Mesodermal cell (in vitro differentiated cells): ENCODE measurements at regions not wholly inside any gene's neighbourhood (a gene's known extent, or its start where the extent isn't known, plus 50 kb on each side); places are given as distances from the start of the nearest gene placed in this dataset.
"Not testable (repeated sequence)": the region's sequence is repeated elsewhere in the genome, so short reads cannot be mapped to it uniquely, and the experiment has no call there.

ENCODE experiments used
- H3K27ac ChIP-seq: 2 replicates; pipeline ENCODE4 v1.7.0; 2013; ENCODE audit warnings: mild to moderate bottlenecking, low read depth, low read length, moderate library complexity; ENCODE audit not compliant: severe bottlenecking
- H3K36me3 ChIP-seq: 2 replicates; pipeline ENCODE4 v1.7.1; 2013; ENCODE audit warnings: mild to moderate bottlenecking, low read length, moderate library complexity; ENCODE audit not compliant: control insufficient read depth, insufficient read depth
- H3K4me1 ChIP-seq: one replicate; pipeline ENCODE4 v1.7.1; 2013; ENCODE audit warnings: mild to moderate bottlenecking, low read length; ENCODE audit not compliant: insufficient read depth, control insufficient read depth, poor library complexity, severe bottlenecking
- H3K4me3 ChIP-seq: 2 replicates; pipeline ENCODE4 v1.7.0; 2013; ENCODE audit warnings: low read length, control low read depth, mild to moderate bottlenecking; ENCODE audit not compliant: insufficient read depth, poor library complexity, severe bottlenecking; ENCODE audit errors: extremely low read depth
- H3K9me3 ChIP-seq: 2 replicates; pipeline ENCODE4 v1.7.1; 2013; ENCODE audit warnings: mild to moderate bottlenecking, low read length, moderate library complexity; ENCODE audit not compliant: control insufficient read depth
- WGBS, 2 experiments: methylation state at CpG; one replicate each; pipeline ENCODE4 v1.1.5; 2013; ENCODE audit warnings: missing lambda C conversion rate in 2 of 2; ENCODE audit not compliant: insufficient coverage in 2 of 2; 5-methylcytosine and 5-hydroxymethylcytosine counted together

- Histone ChIP-seq H3K27ac (no peak overlapping the region), H3K4me1 (peaks cover 48% of the 10 kb centered on the region)
- WGBS, 2 experiments: 95 to 97% methylated on average over 15 of the region's 16 CpGs
Measured at GRCh38 chr1:234768569-234769283, 158.7 kb upstream of the IRF2BP2 start.

DNA sequence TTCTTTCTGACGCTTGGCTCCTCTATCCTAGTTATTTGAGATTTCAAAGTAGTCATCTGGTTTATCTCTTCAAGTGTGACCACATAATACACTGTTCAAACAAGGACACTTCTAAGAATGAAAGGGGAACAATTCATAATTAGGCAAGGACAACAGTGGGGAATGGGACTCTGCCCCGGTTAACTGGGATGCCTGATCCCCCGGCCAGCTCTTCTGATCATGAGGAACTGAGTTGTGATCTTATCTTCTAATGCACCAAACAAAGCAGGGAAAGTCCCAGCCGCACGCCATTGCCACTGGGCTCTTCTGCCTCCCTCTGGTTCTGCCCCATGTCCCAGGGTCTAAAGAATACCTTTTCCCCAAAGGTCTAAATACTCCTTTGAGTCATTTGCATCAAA, 158.2 kb upstream of the IRF2BP2 start:
- no peak overlapping the region for H3K4me3 ChIP-seq
- H3K36me3 ChIP-seq: no peaks in the 10 kb centered on the region
- peaks cover 48% of the 10 kb centered on the region for H3K4me1 ChIP-seq
- 92 to 96% methylated on average over 2 to 3 of the region's 5 CpGs for WGBS, 2 experiments
- H3K27ac ChIP-seq: no peak overlapping the region
- H3K9me3 ChIP-seq: no peaks in the 10 kb centered on the region

More at GRCh38 chr1:234768569-234769283, 158.7 kb upstream of the IRF2BP2 start:
- no peaks in the 10 kb centered on the region for H3K36me3 ChIP-seq
- H3K9me3 ChIP-seq: peaks cover 2% of the 10 kb centered on the region
- no peak overlapping the region for H3K4me3 ChIP-seq

- Histone ChIP-seq H3K9me3 (no peaks in the 10 kb centered on the region), H3K4me3 (no peak overlapping the region), H3K27ac (no peak overlapping the region), H3K36me3 (no peaks in the 10 kb centered on the region), H3K4me1 (peaks cover 38% of the 10 kb centered on the region)
- WGBS, 2 experiments: 93% methylated on average over 1 of the region's 1 CpG
Measured at GRCh38 chr1:234765672-234766071, 155.7 kb upstream of the IRF2BP2 start.

DNA sequence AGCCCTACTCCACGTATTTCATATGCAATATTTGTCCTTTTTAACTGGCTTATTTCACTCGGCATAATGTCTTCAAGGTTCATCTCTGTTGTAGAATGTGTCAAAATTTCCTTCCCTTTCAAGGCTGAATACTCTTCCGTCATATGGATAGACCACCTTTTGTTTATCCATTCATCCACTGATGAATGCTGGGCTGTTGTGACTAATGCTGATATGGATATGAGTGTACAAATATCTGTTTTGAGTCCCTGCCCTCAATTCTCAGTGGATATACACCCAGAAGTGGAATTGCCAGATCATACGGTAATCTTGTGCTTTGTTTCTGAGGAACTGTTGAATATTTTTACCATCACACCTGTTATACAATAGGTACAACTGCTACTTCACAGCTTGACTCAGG, 155.2 kb upstream of the IRF2BP2 start:
- Histone ChIP-seq H3K36me3 (no peaks in the 10 kb centered on the region), H3K4me1 (peaks cover 38% of the 10 kb centered on the region), H3K9me3 (no peaks in the 10 kb centered on the region), H3K27ac (no peak overlapping the region), H3K4me3 (no peak overlapping the region)
- WGBS, 2 experiments: 71 to 83% methylated on average over 1 to 3 of the region's 4 CpGs

- 89 to 98% methylated on average over 7 to 8 of the region's 8 CpGs for WGBS, 2 experiments
- peaks cover 38% of the 10 kb centered on the region for H3K4me1 ChIP-seq
Measured at GRCh38 chr1:234763910-234764309, 153.9 kb upstream of the IRF2BP2 start.

DNA sequence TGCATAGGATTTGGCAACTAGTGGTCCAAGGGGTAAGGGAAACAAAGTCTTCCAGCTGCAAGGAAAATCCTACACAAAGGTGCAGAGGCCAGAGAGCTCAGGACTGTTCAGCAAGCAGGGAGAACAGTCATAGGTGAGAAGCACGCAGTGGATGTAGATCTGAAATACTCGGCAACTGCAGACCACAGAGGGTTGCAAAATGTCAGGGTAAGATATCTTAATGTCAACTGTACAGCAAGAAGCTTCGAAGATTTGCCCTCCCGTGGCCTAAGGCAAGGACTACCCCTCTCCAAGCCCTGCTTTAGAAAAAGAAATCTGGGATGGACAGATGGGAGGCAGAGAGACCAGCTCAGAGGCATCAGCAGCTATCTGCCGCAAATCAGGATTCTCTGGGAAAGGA, 153.4 kb upstream of the IRF2BP2 start:
- WGBS, 2 experiments: 84 to 95% methylated on average over 4 of the region's 5 CpGs
- Histone ChIP-seq H3K9me3 (no peaks in the 10 kb centered on the region), H3K36me3 (no peaks in the 10 kb centered on the region), H3K4me1 (peaks cover 33% of the 10 kb centered on the region), H3K4me3 (no peak overlapping the region), H3K27ac (no peak overlapping the region)

More at GRCh38 chr1:234763910-234764309, 153.9 kb upstream of the IRF2BP2 start:
- Histone ChIP-seq H3K36me3 (no peaks in the 10 kb centered on the region), H3K27ac (no peak overlapping the region), H3K4me3 (no peak overlapping the region), H3K9me3 (no peaks in the 10 kb centered on the region)

GRCh38 chr1:234762127-234762526, 152.1 kb upstream of the IRF2BP2 start:
- not testable (repeated sequence) for H3K27ac ChIP-seq, H3K4me3 ChIP-seq
- WGBS, 2 experiments: 95 to 100% methylated on average over 1 to 2 of the region's 5 CpGs

DNA sequence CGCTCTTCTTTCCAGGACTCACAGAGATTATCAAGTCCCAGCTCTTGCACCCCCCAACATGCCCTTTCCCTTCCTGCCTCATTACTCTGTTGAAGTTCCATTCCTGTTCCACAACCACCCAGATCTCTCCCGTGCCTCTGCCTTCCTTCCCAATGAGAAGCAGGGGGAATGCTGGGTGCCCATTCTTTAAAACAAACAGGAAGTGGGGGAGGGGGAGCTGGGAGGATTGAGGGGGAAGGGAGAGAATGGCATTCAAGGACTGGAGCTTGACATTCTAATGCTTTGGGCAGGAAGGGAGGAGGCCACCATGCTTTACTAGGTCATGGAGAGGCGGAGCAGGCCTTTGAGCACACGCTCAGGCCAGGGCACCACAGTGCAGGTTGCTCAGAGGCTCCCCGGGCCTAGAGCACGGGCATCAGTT, 150.3 kb upstream of the IRF2BP2 start:
- H3K4me3 ChIP-seq: no peak overlapping the region
- H3K4me1 ChIP-seq: peaks cover 32% of the 10 kb centered on the region
- H3K36me3 ChIP-seq: no peaks in the 10 kb centered on the region
- peak overlapping the region; percentile 72 for H3K27ac ChIP-seq
- no peaks in the 10 kb centered on the region for H3K9me3 ChIP-seq
- 84 to 86% methylated on average over 3 of the region's 6 CpGs for WGBS, 2 experiments

More at GRCh38 chr1:234762127-234762526, 152.1 kb upstream of the IRF2BP2 start:
- H3K36me3 ChIP-seq, H3K9me3 ChIP-seq: not testable (repeated sequence)
- H3K4me1 ChIP-seq: peaks cover 25% of the 10 kb centered on the region

DNA sequence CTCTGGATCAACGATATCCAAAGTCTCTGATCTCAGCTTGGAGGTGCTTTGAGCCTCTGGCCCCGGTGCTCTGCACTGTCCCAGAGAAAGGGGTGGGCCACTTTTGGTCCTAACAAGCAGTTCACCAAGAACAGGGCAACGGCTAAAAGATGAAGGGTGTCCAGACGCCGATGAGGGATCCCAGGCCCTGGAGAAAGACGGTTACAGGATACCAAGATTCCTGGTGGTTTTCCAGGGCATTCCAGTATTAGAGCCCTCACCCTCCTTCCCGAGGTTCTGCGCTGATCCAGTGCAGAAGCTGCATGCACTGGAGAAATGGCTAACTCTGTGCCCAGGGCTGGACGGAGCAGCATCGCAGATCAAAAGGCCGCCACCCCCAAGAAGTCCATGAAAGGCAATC, 149.9 kb upstream of the IRF2BP2 start:
- Histone ChIP-seq H3K27ac (peak overlapping the region; percentile 72), H3K4me1 (peaks cover 35% of the 10 kb centered on the region), H3K9me3 (no peaks in the 10 kb centered on the region), H3K36me3 (no peaks in the 10 kb centered on the region), H3K4me3 (no peak overlapping the region)
- WGBS, 2 experiments: 93 to 97% methylated on average over 11 of the region's 11 CpGs

DNA sequence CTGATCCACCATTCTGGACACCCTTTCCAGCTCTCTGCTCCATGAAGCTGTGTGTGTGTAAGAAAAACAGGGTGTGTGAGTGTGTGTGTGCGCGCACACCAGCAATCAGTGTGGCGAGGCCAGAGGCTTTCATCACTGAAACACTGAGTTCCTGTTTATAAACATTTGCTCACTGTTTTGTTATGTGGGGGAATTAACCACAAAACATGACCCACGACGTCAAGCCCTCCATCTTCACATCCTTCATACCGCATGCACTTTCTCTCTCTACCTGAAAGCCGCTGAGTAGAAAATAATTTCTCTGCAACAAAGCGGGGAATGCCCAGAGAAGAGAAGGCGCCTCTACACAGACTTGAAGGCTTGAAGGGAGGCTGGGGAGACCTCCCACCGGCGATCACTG, 148.9 kb upstream of the IRF2BP2 start:
- 100% methylated on average over 2 to 5 of the region's 11 CpGs for WGBS, 2 experiments
- Histone ChIP-seq H3K4me1 (peaks cover 35% of the 10 kb centered on the region), H3K27ac (no peak overlapping the region), H3K9me3 (no peaks in the 10 kb centered on the region), H3K4me3 (no peak overlapping the region), H3K36me3 (no peaks in the 10 kb centered on the region)

GRCh38 chr1:234756857-234757256, 146.9 kb upstream of the IRF2BP2 start:
- no peaks in the 10 kb centered on the region for H3K9me3 ChIP-seq
- H3K4me3 ChIP-seq: no peak overlapping the region
- no peaks in the 10 kb centered on the region for H3K36me3 ChIP-seq
- H3K4me1 ChIP-seq: peaks cover 35% of the 10 kb centered on the region
- 94 to 96% methylated on average over 5 to 6 of the region's 6 CpGs for WGBS, 2 experiments
- H3K27ac ChIP-seq: no peak overlapping the region
